Progenitor cell of endocrine pancreas (in vitro differentiated cells): ENCODE measurements at regions not wholly inside any gene's neighbourhood (a gene's known extent, or its start where the extent isn't known, plus 50 kb on each side); places are given as distances from the start of the nearest gene placed in this dataset.

ENCODE experiments used
- DNase-seq: peaks from one replicate; pipeline ENCODE4 v3.0.0; 2021; ENCODE audit warnings: low spot score; ENCODE audit not compliant: unreplicated experiment
- H3K27ac Mint-ChIP-seq: 2 replicates; pipeline ENCODE4 v1.8.0; 2021; ENCODE audit warnings: mild to moderate bottlenecking, moderate library complexity, mixed read lengths
- H3K27me3 Mint-ChIP-seq: 2 replicates; pipeline ENCODE4 v1.8.0; 2021; ENCODE audit warnings: mixed read lengths
- H3K36me3 Mint-ChIP-seq: 2 replicates; pipeline ENCODE4 v1.8.0; 2022; ENCODE audit warnings: mixed read lengths; ENCODE audit not compliant: insufficient read depth
- H3K4me1 Mint-ChIP-seq: 2 replicates; pipeline ENCODE4 v1.8.0; 2021; ENCODE audit warnings: low read depth, mixed read lengths
- H3K4me3 Mint-ChIP-seq: 2 replicates; pipeline ENCODE4 v1.8.0; 2021; ENCODE audit warnings: low read depth, mild to moderate bottlenecking, moderate library complexity, mixed read lengths
- H3K9me3 Mint-ChIP-seq: 2 replicates; pipeline ENCODE4 v1.8.0; 2021; ENCODE audit warnings: low read depth, mixed read lengths
- CTCF ChIP-seq: fragments of 200-600 bp; sonication (generic); IDR thresholded peaks from one replicate; pipeline ENCODE4 v1.5.0; 2021; ENCODE audit warnings: antibody characterized with exemption, mild to moderate bottlenecking; ENCODE audit not compliant: unreplicated experiment

- Mint-ChIP-seq H3K27ac (no peak overlapping the region), H3K9me3 (peaks cover 17% of the 10 kb centered on the region), H3K4me1 (no peaks in the 10 kb centered on the region), H3K36me3 (peaks cover 1% of the 10 kb centered on the region), H3K4me3 (no peak overlapping the region), H3K27me3 (no peaks in the 10 kb centered on the region)
- no peak for DNase-seq
- no peak for TF ChIP-seq CTCF
Measured at GRCh38 chr3:110894574-110894973, 177.0 kb upstream of the NECTIN3 start.

GRCh38 chr3:110895054-110895453 lies 176.6 kb upstream of the NECTIN3 start:
- H3K27ac Mint-ChIP-seq: no peak overlapping the region
- H3K4me1 Mint-ChIP-seq: no peaks in the 10 kb centered on the region
- peaks cover 17% of the 10 kb centered on the region for H3K9me3 Mint-ChIP-seq

GRCh38 chr3:110897046-110897445 lies 174.6 kb upstream of the NECTIN3 start:
- H3K4me3 Mint-ChIP-seq: no peak overlapping the region
- DNase-seq: no peak
- no peaks in the 10 kb centered on the region for H3K27me3 Mint-ChIP-seq
- TF ChIP-seq CTCF: no peak
- H3K27ac Mint-ChIP-seq: no peak overlapping the region
- H3K4me1 Mint-ChIP-seq: no peaks in the 10 kb centered on the region
- H3K9me3 Mint-ChIP-seq: peaks cover 14% of the 10 kb centered on the region
- H3K36me3 Mint-ChIP-seq: no peaks in the 10 kb centered on the region

More at GRCh38 chr3:110895054-110895453, 176.6 kb upstream of the NECTIN3 start:
- peaks cover 1% of the 10 kb centered on the region for H3K36me3 Mint-ChIP-seq
- H3K27me3 Mint-ChIP-seq: no peaks in the 10 kb centered on the region
- DNase-seq: no peak
- TF ChIP-seq CTCF: no peak
- H3K4me3 Mint-ChIP-seq: no peak overlapping the region

GRCh38 chr3:110900576-110900975 lies 171.0 kb upstream of the NECTIN3 start:
- H3K4me3 Mint-ChIP-seq: no peak overlapping the region
- H3K9me3 Mint-ChIP-seq: peaks cover 7% of the 10 kb centered on the region
- no peaks in the 10 kb centered on the region for H3K4me1 Mint-ChIP-seq
- no peaks in the 10 kb centered on the region for H3K36me3 Mint-ChIP-seq
- no peak for DNase-seq
- no peaks in the 10 kb centered on the region for H3K27me3 Mint-ChIP-seq
- TF ChIP-seq CTCF: no peak
- no peak overlapping the region for H3K27ac Mint-ChIP-seq

DNA sequence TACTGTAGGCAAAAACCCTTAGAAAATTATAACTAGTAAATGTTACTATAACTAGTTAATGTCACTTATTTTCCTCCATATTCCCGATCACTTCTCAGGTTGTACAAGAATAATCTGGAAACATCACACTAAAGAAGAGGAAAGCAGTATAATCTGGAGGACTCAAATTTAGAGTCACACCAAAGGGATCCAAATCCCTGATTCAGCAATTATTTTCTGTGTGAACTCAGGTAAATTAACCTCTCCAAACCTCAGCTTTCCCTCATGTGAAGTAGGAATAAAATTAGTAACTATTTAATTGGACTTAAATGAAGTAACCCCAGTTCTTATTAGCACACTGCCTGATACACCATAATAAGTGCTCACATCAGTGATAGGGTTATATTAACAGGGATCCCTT lies 170.1 kb upstream of the NECTIN3 start:
- H3K27ac Mint-ChIP-seq: no peak overlapping the region
- no peaks in the 10 kb centered on the region for H3K36me3 Mint-ChIP-seq
- H3K4me1 Mint-ChIP-seq: peaks cover 6% of the 10 kb centered on the region
- peaks cover 4% of the 10 kb centered on the region for H3K9me3 Mint-ChIP-seq
- H3K27me3 Mint-ChIP-seq: no peaks in the 10 kb centered on the region
- no peak for DNase-seq
- TF ChIP-seq CTCF: no peak
- no peak overlapping the region for H3K4me3 Mint-ChIP-seq
